HCT116 (cell line): ENCODE measurements at regions not wholly inside any gene's neighbourhood (a gene's known extent, or its start where the extent isn't known, plus 50 kb on each side); places are given as distances from the start of the nearest gene placed in this dataset.

ENCODE experiments used
- ATAC-seq: fragments of 200-7000 bp; cut with Tn5 transposase; 2 replicates; pipeline ENCODE4 v1.9.1; 2020; ENCODE audit warnings: mild to moderate bottlenecking, moderate library complexity
- BruUV-seq: library from RNA; stranded (reverse); fragments of 400-500 nt; replicated peaks from 2 replicates; lab custom pipeline; 2021; lab: Mats Ljungman, UMichigan
- CTCF ChIA-PET: fragments of 300-600 bp; sonication (Branson Sonifier 250); formaldehyde crosslinking; loops from one replicate; lab custom pipeline; 2021; ENCODE audit warnings: antibody characterized with exemption; lab: Charles Lee
- POLR2A ChIA-PET: fragments of 300-600, 350-600 bp; sonication (Branson Sonifier 250); formaldehyde crosslinking; loops from one replicate; lab custom pipeline; 2021; ENCODE audit warnings: antibody characterized with exemption; lab: Charles Lee
- RAD21 ChIA-PET, 2 experiments: fragments of 300-600 bp; sonication (Branson Sonifier 250); formaldehyde crosslinking; loops; one replicate each; lab custom pipeline; 2023; ENCODE audit warnings: low total read pairs in 2 of 2; ENCODE audit not compliant: uncharacterized antibody in 2 of 2, unreplicated experiment in 2 of 2, low non-redundant PET in 1 of 2; lab: Charles Lee
- DNase-seq: peaks from one replicate; pipeline ENCODE4 v3.0.0-alpha.2; 2010; ENCODE audit warnings: low read depth, low spot score
- H2AFZ ChIP-seq: fragments of 200-600 bp; shearing (Covaris generic), sonication (generic); 2 replicates; pipeline ENCODE4 v1.6.1; 2017; ENCODE audit warnings: low read depth, mixed run types, mixed read lengths, antibody characterized with exemption, low read length; ENCODE audit not compliant: poor library complexity, severe bottlenecking
- H3K27ac ChIP-seq: 2 replicates; pipeline ENCODE4 v1.5.1; 2012; ENCODE audit warnings: low read depth, low read length
- H3K27me3 ChIP-seq: fragments of 200-600 bp; sonication (generic); 2 replicates; pipeline ENCODE4 v1.6.1; 2016; ENCODE audit warnings: mixed run types, low read length, mixed read lengths; ENCODE audit not compliant: insufficient read depth
- H3K36me3 ChIP-seq, 2 experiments: fragments of 200-500 bp in 1 of 2; fragments of 200-600 bp in 1 of 2; sonication (Bioruptor generic) in 1 of 2; sonication (generic) in 1 of 2; 2 replicates each; pipeline versions ENCODE4 v1.5.1 to v1.6.1; 2014 to 2016; ENCODE audit warnings: low read length in 2 of 2, inconsistent platforms in 1 of 2, mixed read lengths in 1 of 2, mixed run types in 1 of 2; ENCODE audit not compliant: insufficient read depth in 2 of 2, control insufficient read depth in 1 of 2
- H3K4me1 ChIP-seq, 2 experiments: fragments of 200-600 bp in 1 of 2; sonication (generic) in 1 of 2; 2 replicates each; pipeline versions ENCODE4 v1.5.1 to v1.6.1; 2012 to 2017; ENCODE audit warnings: low read length in 2 of 2, inconsistent platforms in 1 of 2, mild to moderate bottlenecking in 1 of 2, mixed read lengths in 1 of 2, mixed run types in 1 of 2, moderate library complexity in 1 of 2; ENCODE audit not compliant: insufficient read depth in 2 of 2, control insufficient read depth in 1 of 2
- H3K4me2 ChIP-seq: fragments of 200-600 bp; sonication (generic); 2 replicates; pipeline ENCODE4 v1.6.1; 2017; ENCODE audit warnings: mixed run types, low read length, mixed read lengths
- H3K4me3 ChIP-seq, 2 experiments: fragments of 200-600 bp in 1 of 2; sonication (generic) in 1 of 2; replicated peaks in 1 of 2; 2 replicates each; pipeline ENCODE4 v1.5.1; 2011 to 2016; ENCODE audit warnings: low read length in 2 of 2, control low read depth in 1 of 2, low read depth in 1 of 2, mild to moderate bottlenecking in 1 of 2, mixed read lengths in 1 of 2, mixed run types in 1 of 2
- H3K79me2 ChIP-seq: fragments of 200-600 bp; sonication (generic); 2 replicates; pipeline ENCODE4 v1.6.1; 2017; ENCODE audit warnings: mild to moderate bottlenecking, mixed run types, low read length, moderate library complexity, mixed read lengths; ENCODE audit not compliant: insufficient read depth
- H3K9ac ChIP-seq: fragments of 200-600 bp; sonication (generic); 2 replicates; pipeline ENCODE4 v1.6.1; 2016; ENCODE audit warnings: low read length, mixed read lengths
- H3K9me2 ChIP-seq: fragments of 200-600 bp; sonication (generic), shearing (Covaris generic); 2 replicates; pipeline ENCODE4 v1.6.1; 2017; ENCODE audit warnings: mixed run types, mild to moderate bottlenecking, moderate library complexity; ENCODE audit not compliant: insufficient read depth
- H3K9me3 ChIP-seq, 2 experiments: fragments of 200-500 bp in 1 of 2; fragments of 200-600 bp in 1 of 2; sonication (Bioruptor generic) in 1 of 2; sonication (generic) in 1 of 2; 2 replicates each; pipeline ENCODE4 v1.6.1; 2014 to 2017; ENCODE audit warnings: low read length in 2 of 2, mixed read lengths in 2 of 2, inconsistent platforms in 1 of 2, low read depth in 1 of 2, mild to moderate bottlenecking in 1 of 2, mixed run types in 1 of 2, moderate library complexity in 1 of 2; ENCODE audit not compliant: control insufficient read depth in 1 of 2, insufficient read depth in 1 of 2
- H4K20me1 ChIP-seq: fragments of 200-600 bp; sonication (generic), shearing (Covaris generic); 2 replicates; pipeline ENCODE4 v1.6.1; 2017; ENCODE audit warnings: mixed run types, mild to moderate bottlenecking, moderate library complexity; ENCODE audit not compliant: insufficient read depth
- ATF3 ChIP-seq: IDR thresholded peaks from 2 replicates; pipeline ENCODE4 v1.6.1; 2012
- CBX3 ChIP-seq: IDR thresholded peaks from 2 replicates; pipeline ENCODE4 v1.6.1; 2012; ENCODE audit warnings: low read depth
- CEBPB ChIP-seq: IDR thresholded peaks from 2 replicates; pipeline ENCODE4 v1.6.1; 2012; ENCODE audit warnings: low read depth
- CTCF ChIP-seq, 3 experiments: fragments of 200-600 bp in 1 of 3; sonication (generic) in 1 of 3; IDR thresholded peaks in 2 of 3; conservative IDR thresholded peaks in 1 of 3; 2 replicates each; pipeline ENCODE4 v1.5.1; 2012 to 2017; ENCODE audit warnings: low read depth in 2 of 3, low read length in 2 of 3, antibody characterized with exemption in 1 of 3, borderline replicate concordance in 1 of 3, control low read depth in 1 of 3, mild to moderate bottlenecking in 1 of 3, mixed read lengths in 1 of 3, mixed run types in 1 of 3, moderate library complexity in 1 of 3; ENCODE audit not compliant: insufficient read depth in 1 of 3
- EGR1 ChIP-seq: IDR thresholded peaks from 2 replicates; pipeline ENCODE4 v1.6.1; 2012; ENCODE audit warnings: low read depth
- ELF1 ChIP-seq: IDR thresholded peaks from 2 replicates; pipeline ENCODE4 v1.6.1; 2012; ENCODE audit warnings: low read depth, borderline replicate concordance
- EZH2 ChIP-seq: fragments of 200-600 bp; sonication (generic); IDR thresholded peaks from 2 replicates; pipeline ENCODE4 v1.6.1; 2017; ENCODE audit warnings: antibody characterized with exemption, mixed run types
- EZH2phosphoT487 ChIP-seq: fragments of 200-600 bp; IDR thresholded peaks from 2 replicates; pipeline ENCODE4 v1.6.1; 2018; ENCODE audit warnings: antibody characterized with exemption, borderline replicate concordance
- FOSL1 ChIP-seq: IDR thresholded peaks from 2 replicates; pipeline ENCODE4 v1.6.1; 2012; ENCODE audit warnings: low read depth
- JUND ChIP-seq: IDR thresholded peaks from 2 replicates; pipeline ENCODE4 v1.6.1; 2012
- MAX ChIP-seq: IDR thresholded peaks from 2 replicates; pipeline ENCODE4 v1.6.1; 2012
- POLR2A ChIP-seq: IDR thresholded peaks from 2 replicates; pipeline ENCODE4 v1.7.0; 2011; ENCODE audit warnings: borderline replicate concordance; ENCODE audit not compliant: insufficient read depth, insufficient read length; ENCODE audit errors: extremely low read depth
- POLR2AphosphoS5 ChIP-seq: IDR thresholded peaks from 2 replicates; pipeline ENCODE4 v1.6.1; 2011; ENCODE audit warnings: mild to moderate bottlenecking, low read depth, low read length, moderate library complexity
- SIN3A ChIP-seq: IDR thresholded peaks from 2 replicates; pipeline ENCODE4 v1.6.1; 2012; ENCODE audit warnings: low read depth
- SP1 ChIP-seq: IDR thresholded peaks from 2 replicates; pipeline ENCODE4 v1.6.1; 2012; ENCODE audit warnings: low read depth
- YY1 ChIP-seq: IDR thresholded peaks from 2 replicates; pipeline ENCODE4 v1.6.1; 2011; ENCODE audit warnings: low read length, low read depth, moderate library complexity, mild to moderate bottlenecking; ENCODE audit not compliant: insufficient replicate concordance; ENCODE audit errors: extremely low read depth
- ZFX ChIP-seq: fragments of 450-650 bp; IDR thresholded peaks from 2 replicates; pipeline ENCODE4 v1.6.1; 2017
- ZNF274 ChIP-seq: fragments of 200-500 bp; sonication (Bioruptor generic); IDR thresholded peaks from 2 replicates; pipeline ENCODE4 v1.6.1; 2014; ENCODE audit warnings: mild to moderate bottlenecking, low read depth, low read length, inconsistent platforms
- intact Hi-C: fragments of 100-400 bp; cut with micrococcal nuclease; formaldehyde crosslinking; loops from 2 replicates; pipeline ENCODE4 v1.10.0; 2022
- TF ChIP-seq, protein P1 (sequence below): IDR thresholded peaks from 2 replicates; pipeline ENCODE4 v1.6.1; 2011; ENCODE audit warnings: mild to moderate bottlenecking, low read length, moderate library complexity; ENCODE audit not compliant: insufficient replicate concordance; ENCODE audit errors: extremely low read depth
- TF ChIP-seq, protein P2 (sequence below): IDR thresholded peaks from 2 replicates; pipeline ENCODE4 v1.6.1; 2012; ENCODE audit warnings: low read depth

DNA sequence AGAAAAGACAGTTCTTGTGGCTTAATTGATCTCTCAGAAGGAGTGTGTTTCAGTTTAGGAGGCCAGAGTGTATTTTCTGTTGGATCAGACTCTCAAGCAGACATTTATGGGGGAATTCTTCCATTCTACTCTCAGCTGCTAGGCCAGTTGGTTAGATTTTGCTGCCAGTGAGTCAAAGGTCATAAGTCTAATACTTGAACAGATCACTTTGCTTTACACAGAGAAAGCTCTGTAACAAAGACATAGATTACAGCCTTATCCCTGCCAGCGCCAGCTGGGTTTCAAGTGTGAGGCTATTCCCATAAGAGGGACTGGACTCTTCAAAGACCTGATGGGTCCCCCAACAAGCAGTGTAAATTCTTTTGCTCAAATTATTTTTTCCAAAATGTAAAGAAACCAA is 145.6 kb upstream of the SEMA3C start (continued):
- TF ChIP-seq ZNF274 (no peak), ATF3 (no peak), ZFX (no peak)
- TF ChIP-seq, all 23 proteins: peak for 0

GRCh38 chr7:81062755-81063154 is 143.9 kb upstream of the SEMA3C start:
- H3K4me1 ChIP-seq, result no peaks in the 10 kb centered on the region
- no peak for ATAC-seq
- H3K9me3 ChIP-seq, result no peaks in the 10 kb centered on the region
- H3K27ac ChIP-seq, result no peak overlapping the region
- TF ChIP-seq CTCF (IDR thresholded peaks at IDR 0.05 in 2 of 3, conservative IDR thresholded peaks at IDR 0.05 in 1 of 3; ENCODE audit: borderline replicate concordance in 1 of 3, insufficient read depth in 1 of 3, low read depth in 2 of 3, low read length in 2 of 3) (no peak), FOSL1 (no peak), CEBPB (no peak), CBX3 (no peak), JUND (no peak), POLR2AphosphoS5 (no peak), SIN3A (no peak), ZFX (no peak), POLR2A (no peak), ELF1 (no peak), EZH2phosphoT487 (no peak), ATF3 (no peak), YY1 (no peak), EZH2 (no peak), EGR1 (no peak), MAX (no peak), SP1 (no peak)
- TF ChIP-seq, protein P1, sequence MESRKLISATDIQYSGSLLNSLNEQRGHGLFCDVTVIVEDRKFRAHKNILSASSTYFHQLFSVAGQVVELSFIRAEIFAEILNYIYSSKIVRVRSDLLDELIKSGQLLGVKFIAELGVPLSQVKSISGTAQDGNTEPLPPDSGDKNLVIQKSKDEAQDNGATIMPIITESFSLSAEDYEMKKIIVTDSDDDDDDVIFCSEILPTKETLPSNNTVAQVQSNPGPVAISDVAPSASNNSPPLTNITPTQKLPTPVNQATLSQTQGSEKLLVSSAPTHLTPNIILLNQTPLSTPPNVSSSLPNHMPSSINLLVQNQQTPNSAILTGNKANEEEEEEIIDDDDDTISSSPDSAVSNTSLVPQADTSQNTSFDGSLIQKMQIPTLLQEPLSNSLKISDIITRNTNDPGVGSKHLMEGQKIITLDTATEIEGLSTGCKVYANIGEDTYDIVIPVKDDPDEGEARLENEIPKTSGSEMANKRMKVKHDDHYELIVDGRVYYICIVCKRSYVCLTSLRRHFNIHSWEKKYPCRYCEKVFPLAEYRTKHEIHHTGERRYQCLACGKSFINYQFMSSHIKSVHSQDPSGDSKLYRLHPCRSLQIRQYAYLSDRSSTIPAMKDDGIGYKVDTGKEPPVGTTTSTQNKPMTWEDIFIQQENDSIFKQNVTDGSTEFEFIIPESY, result no peak
- TF ChIP-seq, protein P2, sequence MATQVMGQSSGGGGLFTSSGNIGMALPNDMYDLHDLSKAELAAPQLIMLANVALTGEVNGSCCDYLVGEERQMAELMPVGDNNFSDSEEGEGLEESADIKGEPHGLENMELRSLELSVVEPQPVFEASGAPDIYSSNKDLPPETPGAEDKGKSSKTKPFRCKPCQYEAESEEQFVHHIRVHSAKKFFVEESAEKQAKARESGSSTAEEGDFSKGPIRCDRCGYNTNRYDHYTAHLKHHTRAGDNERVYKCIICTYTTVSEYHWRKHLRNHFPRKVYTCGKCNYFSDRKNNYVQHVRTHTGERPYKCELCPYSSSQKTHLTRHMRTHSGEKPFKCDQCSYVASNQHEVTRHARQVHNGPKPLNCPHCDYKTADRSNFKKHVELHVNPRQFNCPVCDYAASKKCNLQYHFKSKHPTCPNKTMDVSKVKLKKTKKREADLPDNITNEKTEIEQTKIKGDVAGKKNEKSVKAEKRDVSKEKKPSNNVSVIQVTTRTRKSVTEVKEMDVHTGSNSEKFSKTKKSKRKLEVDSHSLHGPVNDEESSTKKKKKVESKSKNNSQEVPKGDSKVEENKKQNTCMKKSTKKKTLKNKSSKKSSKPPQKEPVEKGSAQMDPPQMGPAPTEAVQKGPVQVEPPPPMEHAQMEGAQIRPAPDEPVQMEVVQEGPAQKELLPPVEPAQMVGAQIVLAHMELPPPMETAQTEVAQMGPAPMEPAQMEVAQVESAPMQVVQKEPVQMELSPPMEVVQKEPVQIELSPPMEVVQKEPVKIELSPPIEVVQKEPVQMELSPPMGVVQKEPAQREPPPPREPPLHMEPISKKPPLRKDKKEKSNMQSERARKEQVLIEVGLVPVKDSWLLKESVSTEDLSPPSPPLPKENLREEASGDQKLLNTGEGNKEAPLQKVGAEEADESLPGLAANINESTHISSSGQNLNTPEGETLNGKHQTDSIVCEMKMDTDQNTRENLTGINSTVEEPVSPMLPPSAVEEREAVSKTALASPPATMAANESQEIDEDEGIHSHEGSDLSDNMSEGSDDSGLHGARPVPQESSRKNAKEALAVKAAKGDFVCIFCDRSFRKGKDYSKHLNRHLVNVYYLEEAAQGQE, result no peak
- no peaks in the 10 kb centered on the region for H4K20me1 ChIP-seq
- no peak for DNase-seq
- no peak overlapping the region for H3K9ac ChIP-seq
- ChIA-PET CTCF (no interaction called here), RAD21 (no interaction called here), POLR2A (no interaction called here)
- no peak overlapping the region for H2AFZ ChIP-seq
- H3K9me2 ChIP-seq, result no peaks in the 10 kb centered on the region
- no peaks in the 10 kb centered on the region for H3K36me3 ChIP-seq
- no peaks in the 10 kb centered on the region for H3K27me3 ChIP-seq
- no peak overlapping the region for H3K4me3 ChIP-seq
- no peak overlapping the region for H3K4me2 ChIP-seq
- no TSS peak for BruUV-seq
- intact Hi-C loops, result no loop called here
- no peaks in the 10 kb centered on the region for H3K79me2 ChIP-seq
